DMS153 treated with DMSO at 0.1 percent for 48 hours (cell line): ENCODE measurements at regions not wholly inside any gene's neighbourhood (a gene's known extent, or its start where the extent isn't known, plus 50 kb on each side); places are given as distances from the start of the nearest gene placed in this dataset.

Experiments
- DNase-seq: peaks from one replicate; lab custom pipeline; 2025; ENCODE audit not compliant: unreplicated experiment; lab: John Stamatoyannopoulos, UW

- no peak for DNase-seq
Measured at GRCh38 chr12:128150961-128151360, 116.0 kb upstream of the TMEM132C start.

- DNase-seq, result no peak
Measured at GRCh38 chr12:128155571-128155970, 111.4 kb upstream of the TMEM132C start.

- DNase-seq, result no peak
Measured at GRCh38 chr12:128163086-128163485, 103.9 kb upstream of the TMEM132C start.

- DNase-seq, result no peak
Measured at GRCh38 chr12:128164533-128164932, 102.4 kb upstream of the TMEM132C start.

- no peak for DNase-seq
Measured at GRCh38 chr12:128165387-128165786, 101.6 kb upstream of the TMEM132C start.

- no peak for DNase-seq
Measured at GRCh38 chr12:128168273-128168672, 98.7 kb upstream of the TMEM132C start.

- no peak for DNase-seq
Measured at GRCh38 chr12:128170181-128170580, 96.8 kb upstream of the TMEM132C start.

GRCh38 chr12:128178565-128178964 lies 88.4 kb upstream of the TMEM132C start:
- DNase-seq, result no peak

GRCh38 chr12:128178966-128179365 lies 88.0 kb upstream of the TMEM132C start:
- no peak for DNase-seq

- no peak for DNase-seq
Measured at GRCh38 chr12:128180166-128180565, 86.8 kb upstream of the TMEM132C start.

- DNase-seq, result no peak
Measured at GRCh38 chr12:128190052-128190451, 76.9 kb upstream of the TMEM132C start.

- peak; percentile 12 for DNase-seq
Measured at GRCh38 chr12:128190614-128191013, 76.4 kb upstream of the TMEM132C start.

- DNase-seq, result no peak
Measured at GRCh38 chr12:128191380-128191779, 75.6 kb upstream of the TMEM132C start.

GRCh38 chr12:128204711-128205110 lies 62.3 kb upstream of the TMEM132C start:
- no peak for DNase-seq

GRCh38 chr12:128205145-128205544 lies 61.8 kb upstream of the TMEM132C start:
- DNase-seq, result no peak

GRCh38 chr12:128205758-128206157 lies 61.2 kb upstream of the TMEM132C start:
- no peak for DNase-seq
